HCT116 (cell line): ENCODE measurements at regions not wholly inside any gene's neighbourhood (a gene's known extent, or its start where the extent isn't known, plus 50 kb on each side); places are given as distances from the start of the nearest gene placed in this dataset.

ENCODE experiments used
- EZH2phosphoT487 ChIP-seq: fragments of 200-600 bp; IDR thresholded peaks from 2 replicates; pipeline ENCODE4 v1.6.1; 2018; ENCODE audit warnings: antibody characterized with exemption, borderline replicate concordance
- POLR2AphosphoS5 ChIP-seq: IDR thresholded peaks from 2 replicates; pipeline ENCODE4 v1.6.1; 2011; ENCODE audit warnings: mild to moderate bottlenecking, low read depth, low read length, moderate library complexity
- ZNF274 ChIP-seq: fragments of 200-500 bp; sonication (Bioruptor generic); IDR thresholded peaks from 2 replicates; pipeline ENCODE4 v1.6.1; 2014; ENCODE audit warnings: mild to moderate bottlenecking, low read depth, low read length, inconsistent platforms
- TF ChIP-seq, protein P1 (sequence below): IDR thresholded peaks from 2 replicates; pipeline ENCODE4 v1.6.1; 2012; ENCODE audit warnings: low read depth

GRCh38 chr15:81060470-81060869 lies 59.7 kb downstream of the TLNRD1 start:
- no peak for TF ChIP-seq EZH2phosphoT487
- TF ChIP-seq ZNF274: no peak
- TF ChIP-seq POLR2AphosphoS5: no peak
- TF ChIP-seq, protein P1, sequence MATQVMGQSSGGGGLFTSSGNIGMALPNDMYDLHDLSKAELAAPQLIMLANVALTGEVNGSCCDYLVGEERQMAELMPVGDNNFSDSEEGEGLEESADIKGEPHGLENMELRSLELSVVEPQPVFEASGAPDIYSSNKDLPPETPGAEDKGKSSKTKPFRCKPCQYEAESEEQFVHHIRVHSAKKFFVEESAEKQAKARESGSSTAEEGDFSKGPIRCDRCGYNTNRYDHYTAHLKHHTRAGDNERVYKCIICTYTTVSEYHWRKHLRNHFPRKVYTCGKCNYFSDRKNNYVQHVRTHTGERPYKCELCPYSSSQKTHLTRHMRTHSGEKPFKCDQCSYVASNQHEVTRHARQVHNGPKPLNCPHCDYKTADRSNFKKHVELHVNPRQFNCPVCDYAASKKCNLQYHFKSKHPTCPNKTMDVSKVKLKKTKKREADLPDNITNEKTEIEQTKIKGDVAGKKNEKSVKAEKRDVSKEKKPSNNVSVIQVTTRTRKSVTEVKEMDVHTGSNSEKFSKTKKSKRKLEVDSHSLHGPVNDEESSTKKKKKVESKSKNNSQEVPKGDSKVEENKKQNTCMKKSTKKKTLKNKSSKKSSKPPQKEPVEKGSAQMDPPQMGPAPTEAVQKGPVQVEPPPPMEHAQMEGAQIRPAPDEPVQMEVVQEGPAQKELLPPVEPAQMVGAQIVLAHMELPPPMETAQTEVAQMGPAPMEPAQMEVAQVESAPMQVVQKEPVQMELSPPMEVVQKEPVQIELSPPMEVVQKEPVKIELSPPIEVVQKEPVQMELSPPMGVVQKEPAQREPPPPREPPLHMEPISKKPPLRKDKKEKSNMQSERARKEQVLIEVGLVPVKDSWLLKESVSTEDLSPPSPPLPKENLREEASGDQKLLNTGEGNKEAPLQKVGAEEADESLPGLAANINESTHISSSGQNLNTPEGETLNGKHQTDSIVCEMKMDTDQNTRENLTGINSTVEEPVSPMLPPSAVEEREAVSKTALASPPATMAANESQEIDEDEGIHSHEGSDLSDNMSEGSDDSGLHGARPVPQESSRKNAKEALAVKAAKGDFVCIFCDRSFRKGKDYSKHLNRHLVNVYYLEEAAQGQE: no peak
